ENCODE measurements at regions not wholly inside any gene's neighbourhood (a gene's known extent, or its start where the extent isn't known, plus 50 kb on each side); places are given as distances from the start of the nearest gene placed in this dataset.

GRCh38 chr2:78521938-78522337, 503.6 kb upstream of the REG3G start:
- Histone ChIP-seq H3T11ph (ENCODE audit: low read length) (no peak overlapping the region), H3K9me3 (ENCODE audit: control insufficient read depth, low read depth, low read length) (no peaks in the 10 kb centered on the region), H4K91ac (ENCODE audit: insufficient read length, low read depth, low read length) (no peak overlapping the region), H2BK120ac (ENCODE audit: low read depth, low read length, poor library complexity, severe bottlenecking) (no peak overlapping the region), H3K9ac (ENCODE audit: extremely low read depth, insufficient read length, low read length) (no peak overlapping the region), H2BK12ac (ENCODE audit: insufficient read length, low read depth, low read length) (no peak overlapping the region), H3K27ac (ENCODE audit: insufficient read length, low read depth, low read length) (no peak overlapping the region), H3K27me3 (ENCODE audit: insufficient read depth, low read length) (no peaks in the 10 kb centered on the region), H2BK20ac (ENCODE audit: low read depth, low read length, poor library complexity, severe bottlenecking) (no peak overlapping the region), H3K14ac (ENCODE audit: insufficient read depth, low read length) (no peak overlapping the region), H4K5ac (ENCODE audit: insufficient read length, low read depth, low read length) (no peak overlapping the region), H2AK5ac (ENCODE audit: insufficient read length, low read length) (no peak overlapping the region), H3K23ac (ENCODE audit: insufficient read length, low read depth, low read length) (no peak overlapping the region), H2AFZ (ENCODE audit: low read length) (no peak overlapping the region), H3K79me1 (ENCODE audit: insufficient read depth, low read depth, low read length, poor library complexity, severe bottlenecking) (no peaks in the 10 kb centered on the region), H3K18ac (ENCODE audit: insufficient read length, low read depth, low read length) (no peak overlapping the region), H3K4me1 (ENCODE audit: insufficient read depth, low read length) (no peaks in the 10 kb centered on the region), H2BK15ac (ENCODE audit: low read depth, low read length) (no peak overlapping the region), H4K8ac (replicated peaks; ENCODE audit: insufficient read length, low read depth, low read length) (no peak overlapping the region), H2BK5ac (ENCODE audit: insufficient read length, low read length) (no peak overlapping the region), H3K23me2 (ENCODE audit: insufficient read length, low read depth, low read length, poor library complexity, severe bottlenecking) (no peaks in the 10 kb centered on the region), H3K4ac (ENCODE audit: low read depth, low read length) (no peak overlapping the region), H3K56ac (ENCODE audit: insufficient read length, low read depth, low read length) (no peak overlapping the region), H4K20me1 (ENCODE audit: control insufficient read depth, insufficient read depth, insufficient read length) (no peaks in the 10 kb centered on the region), H3K79me2 (ENCODE audit: insufficient read depth, low read length) (no peaks in the 10 kb centered on the region), H3K4me2 (ENCODE audit: insufficient read depth, insufficient read length, low read length) (no peak overlapping the region)
- no peaks in the 10 kb centered on the region; a peak in 1 of 7 replicates for H3K36me3 Mint-ChIP-seq (ENCODE audit: insufficient read depth in 1 of 3, low read depth in 3 of 3)
- WGBS (ENCODE audit: extremely low coverage, insufficient read length, low lambda C conversion rate): no CpG with 5 or more reads among the region's 3 CpGs
- H3K27me3 Mint-ChIP-seq (ENCODE audit: low read depth): no peaks in the 10 kb centered on the region
- no peaks in the 10 kb centered on the region for H3K4me1 Mint-ChIP-seq
- no peak for TF ChIP-seq CTCF (conservative IDR thresholded peaks at IDR 0.05)
- H3K4me3 Mint-ChIP-seq: no peak overlapping the region
- no peak overlapping the region; a peak in 1 of 7 replicates for H3K27ac Mint-ChIP-seq
- no peak for DNase-seq
- peaks cover 0 to 2% of the 10 kb centered on the region in 2 experiments; a peak in 1 of 5 replicates for H3K9me3 Mint-ChIP-seq

Measured in H9 (cell line).